22Rv1 (cell line): ENCODE measurements at regions not wholly inside any gene's neighbourhood (a gene's known extent, or its start where the extent isn't known, plus 50 kb on each side); places are given as distances from the start of the nearest gene placed in this dataset.

Experiments
- H3K27ac ChIP-seq: fragments of 450-650 bp; 2 replicates; pipeline ENCODE4 v1.5.1; 2017
- CTCF ChIP-seq: fragments of 450-650 bp; IDR thresholded peaks from 2 replicates; pipeline ENCODE4 v1.5.1; 2017; ENCODE audit warnings: mild to moderate bottlenecking
- ZFX ChIP-seq: fragments of 450-650 bp; IDR thresholded peaks from 2 replicates; pipeline ENCODE4 v1.6.1; 2017; ENCODE audit warnings: antibody characterized with exemption, borderline replicate concordance

DNA sequence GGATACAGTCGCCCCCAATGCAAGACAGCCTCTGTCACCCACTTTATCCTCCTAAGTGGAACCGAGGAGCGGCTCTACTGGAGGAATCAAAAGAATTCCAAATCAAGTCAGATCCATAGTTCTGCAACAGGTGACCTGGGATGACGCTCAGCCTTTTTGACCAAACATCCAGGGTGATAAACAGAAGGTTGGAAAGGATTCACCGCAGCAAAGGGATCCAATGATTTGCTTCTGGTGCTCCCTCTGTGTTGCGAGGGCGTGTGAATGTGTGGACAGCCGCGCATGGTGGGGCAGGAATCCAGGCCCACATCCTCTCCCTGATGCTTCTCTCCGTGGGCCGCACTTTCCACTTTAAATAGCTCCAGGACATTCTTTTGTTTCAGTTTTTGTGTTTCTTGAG, 116.8 kb upstream of the CDH4 start:
- no peak for TF ChIP-seq CTCF
- TF ChIP-seq ZFX: no peak
- no peak overlapping the region for H3K27ac ChIP-seq

- no peak overlapping the region for H3K27ac ChIP-seq
- TF ChIP-seq CTCF: no peak
- TF ChIP-seq ZFX: no peak
Measured at GRCh38 chr20:61135968-61136367, 116.1 kb upstream of the CDH4 start.

DNA sequence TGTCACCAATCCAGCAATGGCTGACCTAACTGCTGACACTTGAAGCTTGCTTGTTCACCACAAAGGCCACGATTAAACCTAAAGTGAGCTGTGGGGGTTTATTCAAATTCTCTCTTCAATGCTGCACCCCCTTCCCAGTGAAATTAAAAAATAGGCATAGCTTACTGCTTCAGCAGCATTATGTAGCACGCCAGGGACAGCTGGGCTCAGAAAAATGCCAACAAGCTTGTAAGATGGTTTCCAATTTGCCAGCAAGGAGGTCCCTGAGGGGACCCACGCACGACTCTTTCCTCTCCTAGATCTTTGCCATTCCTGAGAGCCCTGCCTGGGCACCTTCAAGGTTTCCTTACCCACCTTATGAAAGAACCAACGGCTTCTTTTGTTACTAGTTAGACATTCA, 113.5 kb upstream of the CDH4 start:
- H3K27ac ChIP-seq: no peak overlapping the region
- TF ChIP-seq ZFX: no peak
- TF ChIP-seq CTCF: no peak

DNA sequence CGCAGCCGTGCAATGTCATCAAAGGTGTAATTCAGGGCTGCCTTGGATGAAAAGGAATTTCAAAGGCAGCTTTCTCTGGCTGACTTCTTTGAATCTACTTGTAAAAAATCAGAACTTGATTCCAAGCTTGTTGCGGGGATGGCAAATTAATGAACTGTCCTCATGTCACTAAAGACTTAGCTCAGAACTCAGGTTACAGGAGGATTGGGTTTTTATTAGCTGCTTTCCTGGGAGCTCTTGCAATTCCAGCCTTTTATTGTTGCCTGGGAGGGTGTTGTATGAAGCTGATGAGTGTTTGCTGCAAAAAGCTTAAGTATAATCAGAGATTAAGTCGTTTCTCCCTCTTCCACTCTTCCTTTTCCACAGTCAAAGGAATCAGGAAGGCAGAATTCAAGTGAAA, 113.0 kb upstream of the CDH4 start:
- H3K27ac ChIP-seq: no peak overlapping the region
- TF ChIP-seq ZFX (no peak), CTCF (no peak)

DNA sequence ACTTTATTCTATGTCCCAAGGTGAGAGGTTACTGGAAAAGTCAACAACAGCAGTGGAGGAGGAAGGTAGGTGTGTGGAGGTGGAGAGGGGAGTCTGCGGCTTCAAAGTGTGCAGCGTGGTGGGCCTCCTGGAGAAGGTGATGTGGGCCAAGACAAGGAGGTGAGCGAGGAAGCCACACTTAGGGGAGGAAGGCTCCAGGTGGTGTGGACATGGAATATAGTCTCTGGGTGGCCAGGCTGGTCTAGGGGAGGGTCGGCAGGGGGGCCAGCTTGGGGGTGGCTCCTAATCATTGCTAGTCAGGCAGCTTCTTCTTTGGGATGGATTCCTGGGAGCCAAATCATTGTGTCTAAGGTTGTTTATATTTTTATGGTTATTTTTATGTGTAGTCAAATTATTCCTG, 111.5 kb upstream of the CDH4 start:
- no peak overlapping the region for H3K27ac ChIP-seq
- no peak for TF ChIP-seq CTCF

GRCh38 chr20:61146023-61146422, 106.0 kb upstream of the CDH4 start:
- TF ChIP-seq ZFX (no peak), CTCF (no peak)
- no peak overlapping the region for H3K27ac ChIP-seq

DNA sequence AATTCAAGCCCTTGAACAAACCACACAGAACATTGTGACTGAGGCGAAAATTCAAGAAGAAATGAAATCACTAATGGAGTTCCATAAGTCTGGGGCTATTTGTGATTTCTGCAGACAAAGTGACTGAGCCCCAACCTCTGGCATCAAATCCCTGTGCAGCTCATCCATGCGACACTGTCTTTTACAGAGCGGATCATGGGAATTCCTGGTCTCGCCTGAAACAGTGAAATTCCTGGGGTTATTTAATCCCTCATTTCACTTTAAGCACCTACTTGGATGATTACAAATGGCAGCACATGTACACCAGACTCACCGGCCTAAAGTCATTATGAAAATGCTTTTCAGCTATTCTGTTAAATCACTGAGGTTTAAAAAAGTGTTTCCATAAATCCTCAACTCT, 102.4 kb upstream of the CDH4 start:
- no peak overlapping the region for H3K27ac ChIP-seq
- no peak for TF ChIP-seq ZFX
- no peak for TF ChIP-seq CTCF
